T-helper 17 cell (primary cell): ENCODE measurements at regions not wholly inside any gene's neighbourhood (a gene's known extent, or its start where the extent isn't known, plus 50 kb on each side); places are given as distances from the start of the nearest gene placed in this dataset.

ENCODE experiments used
- ATAC-seq: fragments of 150-1000 bp; cut with Tn5 transposase; 2 replicates; pipeline ENCODE4 v1.10.0; 2021; ENCODE audit warnings: mild to moderate bottlenecking, moderate library complexity
- DNase-seq, 3 donors: peaks; one replicate each; pipeline versions ENCODE4 v3.0.0 to v3.0.0-alpha.2; 2020 to 2021
- H3K9me3 ChIP-seq: one replicate; pipeline ENCODE4 v1.7.0; 2013; ENCODE audit warnings: low read length, mild to moderate bottlenecking; ENCODE audit not compliant: control insufficient read depth, poor library complexity, severe bottlenecking
- H3K27ac Mint-ChIP-seq: one replicate; pipeline ENCODE4 v1.8.0; 2022; ENCODE audit warnings: mild to moderate bottlenecking, moderate library complexity, mixed read lengths
- H3K27me3 Mint-ChIP-seq: one replicate; pipeline ENCODE4 v1.8.0; 2022; ENCODE audit warnings: mixed read lengths
- H3K36me3 Mint-ChIP-seq: one replicate; pipeline ENCODE4 v1.8.0; 2022; ENCODE audit warnings: low read depth, mixed read lengths
- H3K4me1 Mint-ChIP-seq: one replicate; pipeline ENCODE4 v1.8.0; 2022; ENCODE audit warnings: mild to moderate bottlenecking, mixed read lengths
- H3K4me3 Mint-ChIP-seq: one replicate; pipeline ENCODE4 v1.8.0; 2022; ENCODE audit warnings: mild to moderate bottlenecking, moderate library complexity, mixed read lengths

GRCh38 chr5:5619546-5619945, 197.1 kb downstream of the ICE1 start:
- H3K4me3 Mint-ChIP-seq, result no peak overlapping the region
- DNase-seq (no peak), ATAC-seq (no peak)
- no peaks in the 10 kb centered on the region for H3K36me3 Mint-ChIP-seq
- H3K27me3 Mint-ChIP-seq, result peaks cover 15% of the 10 kb centered on the region
- no peaks in the 10 kb centered on the region for H3K4me1 Mint-ChIP-seq
- H3K27ac Mint-ChIP-seq, result no peak overlapping the region
- H3K9me3 ChIP-seq, result no peaks in the 10 kb centered on the region

GRCh38 chr5:5617024-5617423, 194.5 kb downstream of the ICE1 start:
- no peaks in the 10 kb centered on the region for H3K36me3 Mint-ChIP-seq
- no peak overlapping the region for H3K4me3 Mint-ChIP-seq

GRCh38 chr5:5616247-5616895, 193.9 kb downstream of the ICE1 start:
- H3K27me3 Mint-ChIP-seq, result peaks cover 15% of the 10 kb centered on the region
- H3K27ac Mint-ChIP-seq, result no peak overlapping the region
- H3K4me3 Mint-ChIP-seq, result no peak overlapping the region
- no peaks in the 10 kb centered on the region for H3K4me1 Mint-ChIP-seq
- DNase-seq (no peak), ATAC-seq (no peak)
- H3K36me3 Mint-ChIP-seq, result no peaks in the 10 kb centered on the region
- H3K9me3 ChIP-seq, result no peaks in the 10 kb centered on the region

More at GRCh38 chr5:5617024-5617423, 194.5 kb downstream of the ICE1 start:
- no peaks in the 10 kb centered on the region for H3K4me1 Mint-ChIP-seq
- H3K27me3 Mint-ChIP-seq, result peaks cover 15% of the 10 kb centered on the region
- no peak for DNase-seq
- no peak overlapping the region for H3K27ac Mint-ChIP-seq
- no peaks in the 10 kb centered on the region for H3K9me3 ChIP-seq
- no peak for ATAC-seq

GRCh38 chr5:5615569-5615968, 193.1 kb downstream of the ICE1 start:
- peaks cover 15% of the 10 kb centered on the region for H3K27me3 Mint-ChIP-seq
- H3K27ac Mint-ChIP-seq, result no peak overlapping the region
- H3K36me3 Mint-ChIP-seq, result no peaks in the 10 kb centered on the region
- DNase-seq (no peak), ATAC-seq (no peak)
- H3K9me3 ChIP-seq, result no peaks in the 10 kb centered on the region
- H3K4me3 Mint-ChIP-seq, result no peak overlapping the region
- no peaks in the 10 kb centered on the region for H3K4me1 Mint-ChIP-seq

GRCh38 chr5:5613261-5613990, 190.9 kb downstream of the ICE1 start:
- ATAC-seq, result no peak

GRCh38 chr5:5612096-5612495, 189.6 kb downstream of the ICE1 start:
- Mint-ChIP-seq H3K4me1 (no peaks in the 10 kb centered on the region), H3K36me3 (no peaks in the 10 kb centered on the region), H3K27me3 (peaks cover 8% of the 10 kb centered on the region), H3K4me3 (no peak overlapping the region), H3K27ac (no peak overlapping the region)
- DNase-seq, result no peak
- ATAC-seq, result no peak
- H3K9me3 ChIP-seq, result no peaks in the 10 kb centered on the region

More at GRCh38 chr5:5613261-5613990, 190.9 kb downstream of the ICE1 start:
- no peaks in the 10 kb centered on the region for H3K9me3 ChIP-seq
- Mint-ChIP-seq H3K4me1 (no peaks in the 10 kb centered on the region), H3K36me3 (no peaks in the 10 kb centered on the region), H3K27ac (no peak overlapping the region), H3K27me3 (peaks cover 15% of the 10 kb centered on the region), H3K4me3 (no peak overlapping the region)
- DNase-seq, result no peak

GRCh38 chr5:5609935-5610334, 187.5 kb downstream of the ICE1 start:
- DNase-seq (no peak), ATAC-seq (no peak)
- no peak overlapping the region for H3K27ac Mint-ChIP-seq
- no peak overlapping the region for H3K4me3 Mint-ChIP-seq
- no peaks in the 10 kb centered on the region for H3K4me1 Mint-ChIP-seq
- H3K9me3 ChIP-seq, result no peaks in the 10 kb centered on the region
- no peaks in the 10 kb centered on the region for H3K36me3 Mint-ChIP-seq
- H3K27me3 Mint-ChIP-seq, result peaks cover 7% of the 10 kb centered on the region

- DNase-seq, result no peak
- peaks cover 16% of the 10 kb centered on the region for H3K27me3 Mint-ChIP-seq
- no peaks in the 10 kb centered on the region for H3K36me3 Mint-ChIP-seq
Observed at GRCh38 chr5:5605170-5605764, 182.8 kb downstream of the ICE1 start.

GRCh38 chr5:5602554-5602953, 180.1 kb downstream of the ICE1 start:
- Mint-ChIP-seq H3K4me1 (no peaks in the 10 kb centered on the region), H3K27me3 (peaks cover 16% of the 10 kb centered on the region), H3K4me3 (no peak overlapping the region), H3K36me3 (no peaks in the 10 kb centered on the region), H3K27ac (no peak overlapping the region)
- no peak for DNase-seq
- no peak for ATAC-seq
- no peaks in the 10 kb centered on the region for H3K9me3 ChIP-seq

More at GRCh38 chr5:5605170-5605764, 182.8 kb downstream of the ICE1 start:
- no peaks in the 10 kb centered on the region for H3K4me1 Mint-ChIP-seq
- H3K27ac Mint-ChIP-seq, result no peak overlapping the region
- no peak overlapping the region for H3K4me3 Mint-ChIP-seq
- ATAC-seq, result no peak
- H3K9me3 ChIP-seq, result no peaks in the 10 kb centered on the region

GRCh38 chr5:5598547-5599113, 176.2 kb downstream of the ICE1 start:
- Mint-ChIP-seq H3K36me3 (no peaks in the 10 kb centered on the region), H3K27ac (no peak overlapping the region), H3K27me3 (no peaks in the 10 kb centered on the region), H3K4me3 (no peak overlapping the region), H3K4me1 (no peaks in the 10 kb centered on the region)
- no peak for ATAC-seq
- DNase-seq, result no peak
- no peaks in the 10 kb centered on the region for H3K9me3 ChIP-seq

GRCh38 chr5:5593391-5593790, 170.9 kb downstream of the ICE1 start:
- Mint-ChIP-seq H3K4me3 (no peak overlapping the region), H3K4me1 (no peaks in the 10 kb centered on the region), H3K36me3 (no peaks in the 10 kb centered on the region), H3K27ac (no peak overlapping the region), H3K27me3 (peaks cover 14% of the 10 kb centered on the region)
- ATAC-seq (no peak), DNase-seq (no peak)
- no peaks in the 10 kb centered on the region for H3K9me3 ChIP-seq

- Mint-ChIP-seq H3K36me3 (no peaks in the 10 kb centered on the region), H3K27me3 (peaks cover 18% of the 10 kb centered on the region), H3K4me3 (no peak overlapping the region), H3K27ac (no peak overlapping the region), H3K4me1 (no peaks in the 10 kb centered on the region)
- ATAC-seq (no peak), DNase-seq (no peak)
- H3K9me3 ChIP-seq, result no peaks in the 10 kb centered on the region
Observed at GRCh38 chr5:5592541-5592940, 170.1 kb downstream of the ICE1 start.

GRCh38 chr5:5591567-5591966, 169.1 kb downstream of the ICE1 start:
- ATAC-seq (no peak), DNase-seq (no peak)
- no peaks in the 10 kb centered on the region for H3K36me3 Mint-ChIP-seq
- no peaks in the 10 kb centered on the region for H3K9me3 ChIP-seq
- no peaks in the 10 kb centered on the region for H3K4me1 Mint-ChIP-seq
- H3K27ac Mint-ChIP-seq, result no peak overlapping the region
- H3K27me3 Mint-ChIP-seq, result peaks cover 28% of the 10 kb centered on the region
- H3K4me3 Mint-ChIP-seq, result no peak overlapping the region
